GM19238 (cell line): ENCODE measurements at regions not wholly inside any gene's neighbourhood (a gene's known extent, or its start where the extent isn't known, plus 50 kb on each side); places are given as distances from the start of the nearest gene placed in this dataset.
"Not testable (repeated sequence)": the region's sequence is repeated elsewhere in the genome, so short reads cannot be mapped to it uniquely, and the experiment has no call there.

Experiments
- DNase-seq: peaks from one replicate; pipeline ENCODE4 v3.0.0; 2011; ENCODE audit warnings: low spot score; ENCODE audit not compliant: insufficient read length

DNA sequence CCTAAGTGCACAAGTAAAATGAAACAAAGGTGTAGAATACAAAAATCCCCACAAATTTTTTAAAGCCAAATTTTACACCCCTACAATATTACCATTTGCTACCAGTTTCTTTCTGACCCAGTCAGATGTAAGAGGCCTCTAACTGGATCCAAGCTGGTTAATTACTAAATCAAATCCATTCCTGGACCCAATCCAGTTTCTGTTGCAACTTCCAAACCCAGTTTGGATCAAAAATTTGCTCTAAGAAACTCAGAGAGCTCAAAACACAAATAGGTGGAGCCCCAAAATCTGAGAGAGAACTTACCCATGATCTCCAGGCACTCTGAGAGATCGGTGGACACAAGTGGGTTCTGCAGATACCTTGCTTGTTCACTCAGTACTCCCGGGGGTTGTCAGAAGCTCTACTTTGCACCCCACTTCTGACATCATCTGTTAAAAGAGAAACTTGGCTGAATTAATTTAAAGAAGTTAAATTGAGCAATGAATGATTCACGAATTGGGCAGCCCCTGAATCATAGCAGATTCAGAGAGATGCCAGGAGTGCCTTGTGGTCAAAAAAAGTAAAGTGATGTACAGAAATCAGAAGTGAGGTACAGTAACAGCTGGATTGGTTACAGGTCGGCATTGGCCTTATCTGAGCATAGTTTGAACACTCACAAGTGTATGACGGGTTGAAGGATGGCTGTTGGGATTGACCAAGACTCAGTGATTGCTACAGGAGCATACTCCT, 448.0 kb downstream of the KCNT2 start:
- no peak for DNase-seq

DNA sequence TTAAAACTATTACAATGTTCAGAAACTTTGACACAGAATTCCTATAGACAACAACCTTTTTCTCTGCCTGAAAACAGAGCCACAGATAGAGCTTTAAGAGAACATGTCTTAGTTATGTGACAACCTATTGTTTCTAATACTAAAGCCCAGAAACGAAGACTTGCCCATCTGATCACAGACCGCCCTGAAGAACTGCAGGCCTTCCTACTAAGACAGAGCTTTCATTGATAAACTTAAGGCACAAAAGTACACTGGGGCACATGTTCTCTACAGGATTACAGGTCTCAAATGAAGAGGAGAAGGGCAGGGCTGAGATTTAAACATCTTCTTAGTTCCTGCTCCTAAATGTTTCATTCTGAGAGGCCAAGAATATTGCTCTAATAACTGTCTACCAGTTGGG, 452.7 kb downstream of the KCNT2 start:
- DNase-seq, result no peak

DNA sequence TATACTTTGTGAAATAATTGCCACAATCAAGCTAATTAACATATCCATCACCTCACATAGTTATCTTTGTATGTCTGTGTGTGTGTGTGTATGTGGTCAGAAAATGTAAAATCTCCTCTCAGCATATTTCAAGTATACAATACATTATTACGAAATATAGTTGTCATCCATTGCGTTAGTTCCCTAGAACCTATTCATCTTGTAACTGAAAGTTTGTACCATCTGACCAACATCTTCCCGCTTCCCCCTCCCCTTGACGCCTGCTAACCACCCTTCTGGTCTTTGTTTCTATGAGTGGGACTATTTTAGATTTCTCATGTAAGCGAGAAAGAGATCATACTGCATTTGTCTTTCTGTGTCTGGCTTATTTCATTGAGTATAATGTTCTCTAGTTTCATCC, 455.3 kb downstream of the KCNT2 start:
- no peak for DNase-seq

DNA sequence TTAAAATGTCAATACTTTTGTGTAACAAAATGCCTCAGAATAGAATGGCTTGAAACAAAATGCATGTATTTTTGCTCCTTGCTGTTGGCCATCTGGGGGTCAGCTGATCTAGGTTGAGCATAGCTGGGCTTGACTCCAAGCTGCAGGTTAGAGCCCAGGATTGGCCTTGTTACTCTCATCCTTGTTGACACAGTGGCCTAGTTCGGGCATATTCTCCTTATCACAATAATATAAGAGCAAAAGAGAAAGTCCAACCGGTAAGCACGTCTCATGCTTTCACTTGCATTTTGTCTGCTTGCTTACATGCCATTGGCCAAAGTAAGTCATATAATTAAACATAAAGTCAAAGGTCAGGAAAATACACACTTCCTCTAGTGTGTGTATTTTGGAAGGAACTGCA, 456.2 kb downstream of the KCNT2 start:
- DNase-seq, result no peak

DNA sequence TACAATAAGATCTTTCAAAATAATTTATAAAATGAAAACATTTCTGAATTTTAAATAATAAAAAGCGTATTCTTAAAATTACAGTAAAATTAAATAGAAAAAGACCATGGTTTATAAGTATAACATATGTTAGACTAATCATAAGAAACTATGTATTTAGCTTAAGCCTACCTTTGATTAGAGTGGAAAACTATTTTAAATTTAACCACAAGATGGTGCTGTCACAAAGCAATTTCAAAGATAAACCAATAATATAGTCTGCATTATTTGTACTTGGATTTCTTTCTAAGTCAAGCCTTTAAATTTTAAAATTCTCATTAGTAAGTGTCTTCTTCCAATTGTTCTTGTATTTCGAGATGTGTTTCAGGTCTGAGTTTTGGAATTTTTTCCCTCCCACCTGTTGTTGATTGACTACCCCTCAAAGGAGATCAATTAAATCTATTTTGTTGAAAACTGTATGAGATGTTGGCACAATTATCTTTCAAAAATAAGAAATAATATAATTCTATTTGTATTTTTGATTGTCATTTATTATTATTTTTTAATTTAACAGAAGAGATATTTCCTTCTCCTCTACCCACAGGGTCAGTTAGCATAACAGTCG, 459.8 kb downstream of the KCNT2 start:
- DNase-seq, result no peak

DNA sequence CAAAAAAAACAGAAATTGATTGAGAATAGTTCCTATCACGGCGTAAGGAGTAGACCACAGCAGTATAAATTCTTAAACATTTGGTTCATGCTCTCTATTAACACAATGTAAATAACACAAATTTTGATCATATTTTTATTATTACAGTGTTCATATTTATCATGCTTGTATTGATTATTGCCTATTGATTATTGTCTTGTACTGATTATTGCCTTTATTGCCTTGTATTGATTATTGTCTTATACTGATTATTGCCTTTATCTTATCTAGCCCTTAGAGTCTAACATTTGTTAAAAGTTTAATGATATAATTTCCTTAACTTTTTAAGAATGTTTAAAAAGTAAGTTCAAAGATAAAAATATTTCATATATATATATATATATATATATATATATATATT, 460.7 kb downstream of the KCNT2 start:
- DNase-seq, result no peak

DNA sequence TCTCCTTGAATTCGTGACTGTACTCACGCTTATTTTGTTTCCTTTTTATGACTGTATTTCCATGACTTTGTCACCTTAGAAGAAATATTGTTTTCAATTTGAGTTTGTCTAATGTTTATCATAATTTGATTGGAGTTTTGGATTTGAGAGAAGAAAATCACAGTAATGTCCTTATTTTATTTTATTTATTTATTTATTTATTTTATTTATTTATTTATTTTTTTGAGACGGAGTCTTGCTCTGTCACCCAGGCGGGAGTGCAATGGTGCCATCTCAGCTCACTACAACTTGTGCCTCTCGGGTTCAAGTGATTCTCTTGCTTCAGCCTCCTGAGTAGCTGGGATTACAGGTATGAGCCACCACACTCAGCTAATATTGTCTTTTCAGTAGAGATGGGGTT, 463.1 kb downstream of the KCNT2 start:
- DNase-seq, result not testable (repeated sequence)

DNA sequence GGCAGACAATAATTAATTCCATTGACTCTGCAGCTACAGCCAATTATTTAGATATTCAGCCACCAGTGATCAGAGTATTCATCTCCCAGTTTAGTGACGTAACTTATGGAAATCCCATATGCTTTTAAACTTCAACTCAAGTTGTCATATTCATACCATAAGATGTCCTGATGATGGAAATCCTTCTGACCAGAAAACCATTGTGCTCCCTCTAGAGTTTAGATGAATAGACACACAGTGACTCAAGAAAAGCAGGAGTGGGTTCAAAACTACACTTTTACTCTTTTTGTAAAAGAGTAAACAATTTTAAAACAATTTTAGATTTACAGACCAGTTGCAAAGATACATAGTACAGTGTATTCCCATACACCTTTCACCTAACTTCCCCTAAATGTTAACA, 463.7 kb downstream of the KCNT2 start:
- no peak for DNase-seq

DNA sequence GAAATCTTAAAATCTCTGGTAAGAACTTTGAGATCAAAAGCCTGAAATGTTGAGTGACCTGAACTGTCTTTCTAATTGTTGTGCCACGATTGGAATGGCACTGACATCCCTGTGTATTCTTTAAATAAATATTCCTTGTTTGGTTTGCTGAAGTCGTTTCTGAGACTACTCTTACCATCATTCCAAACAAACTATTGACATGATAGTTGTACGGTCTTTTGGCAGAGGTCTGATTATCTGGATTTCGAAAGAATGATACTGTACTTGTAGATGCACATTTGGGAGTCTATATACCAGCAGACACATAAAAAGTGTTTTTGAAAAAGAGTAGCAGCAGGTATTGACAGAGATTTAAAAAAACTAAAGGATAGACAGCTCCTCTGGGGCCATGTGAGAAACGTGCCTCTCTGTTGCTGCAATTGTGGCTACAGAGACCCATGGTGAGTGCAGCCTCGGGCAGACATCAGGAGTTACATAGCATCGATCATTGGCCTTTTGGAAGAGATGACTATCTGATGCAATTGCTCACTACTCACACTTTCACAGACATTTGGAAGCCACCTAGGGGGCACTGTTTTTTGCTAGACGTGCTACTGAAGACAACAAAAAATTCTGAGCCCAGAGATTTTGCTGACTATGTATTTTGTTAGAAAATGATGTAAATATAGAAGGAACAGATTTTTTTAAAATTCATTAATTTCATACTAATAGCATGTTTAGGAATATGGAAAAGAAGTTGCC, 464.5 kb downstream of the KCNT2 start:
- DNase-seq, result no peak

DNA sequence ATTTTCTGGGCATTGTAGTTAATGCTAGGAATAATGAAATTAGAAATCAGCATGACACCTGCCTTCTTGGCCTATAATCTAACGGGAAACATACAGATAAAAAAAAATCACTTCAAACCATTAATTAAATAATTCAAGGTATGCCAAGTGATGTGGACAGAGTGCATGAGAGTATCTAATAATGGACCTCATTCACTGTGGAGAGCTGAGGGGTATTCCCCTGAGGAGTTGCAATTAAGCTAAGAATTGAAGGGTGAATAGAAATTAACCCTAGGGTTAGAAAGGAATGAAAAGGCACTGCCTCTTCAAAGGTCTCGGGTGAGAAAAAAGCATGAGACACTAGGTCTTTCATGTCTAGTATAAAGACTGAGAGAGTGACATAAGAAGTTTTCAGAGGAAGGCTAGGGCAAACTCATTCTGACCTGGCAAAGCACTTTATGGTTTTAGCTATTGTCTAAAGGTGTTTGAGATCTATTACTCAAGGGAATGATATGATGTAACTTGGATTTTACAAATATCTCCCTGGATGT, 466.1 kb downstream of the KCNT2 start:
- DNase-seq, result no peak

DNA sequence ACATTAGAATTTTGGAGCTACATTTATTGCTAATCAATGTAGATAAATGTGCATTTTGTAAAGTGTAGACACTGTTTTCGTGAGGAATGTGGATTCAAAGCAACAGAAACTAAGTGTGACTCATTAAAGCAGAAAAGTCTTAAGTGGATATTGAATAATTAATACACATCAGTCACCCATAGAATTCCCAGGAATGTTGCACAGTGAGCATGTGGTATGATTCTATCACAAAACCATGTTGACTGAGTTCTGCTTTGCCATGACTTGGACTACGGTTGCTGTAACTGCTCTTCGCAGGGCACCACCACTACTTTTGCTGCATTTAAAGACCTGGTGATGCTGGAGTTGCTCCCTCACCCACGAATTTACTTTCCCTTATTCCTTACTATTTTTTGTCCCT, 471.8 kb downstream of the KCNT2 start:
- DNase-seq, result no peak

DNA sequence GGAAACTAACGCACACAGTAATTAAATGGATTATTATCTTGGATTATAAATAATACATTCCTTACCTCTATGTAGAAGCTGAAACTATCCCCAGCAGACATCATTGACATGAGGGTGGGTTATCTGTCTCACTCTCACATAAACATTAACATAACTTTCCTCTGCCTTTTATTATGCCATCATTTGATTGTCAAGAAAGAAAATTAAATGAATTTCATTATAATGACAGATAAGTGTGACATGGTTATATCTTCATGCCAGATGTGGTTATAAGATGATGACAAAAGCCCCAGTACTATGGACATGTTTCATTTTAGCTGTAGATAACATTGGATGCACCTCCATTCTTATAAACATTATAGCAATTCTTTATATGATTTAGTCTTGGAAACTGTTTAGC, 476.5 kb downstream of the KCNT2 start:
- DNase-seq, result no peak

DNA sequence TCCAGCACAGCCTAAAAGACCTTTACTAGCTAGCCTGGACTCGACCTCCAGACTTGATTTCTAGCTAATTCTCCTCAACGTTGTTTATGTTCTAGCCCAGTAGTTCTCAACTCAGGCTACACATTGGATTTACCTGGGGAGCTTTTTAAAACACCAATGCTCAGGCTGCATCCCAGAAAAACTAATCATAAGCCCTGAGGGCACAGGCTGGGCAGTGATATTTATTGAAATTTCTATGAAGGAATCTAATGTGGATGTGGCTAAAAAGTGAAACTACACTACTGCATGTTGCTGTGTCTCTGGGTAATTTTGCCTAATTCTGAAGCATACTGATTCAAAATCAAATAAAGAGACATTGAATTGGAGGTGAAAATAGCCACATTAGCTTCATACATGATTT, 479.4 kb downstream of the KCNT2 start:
- no peak for DNase-seq

DNA sequence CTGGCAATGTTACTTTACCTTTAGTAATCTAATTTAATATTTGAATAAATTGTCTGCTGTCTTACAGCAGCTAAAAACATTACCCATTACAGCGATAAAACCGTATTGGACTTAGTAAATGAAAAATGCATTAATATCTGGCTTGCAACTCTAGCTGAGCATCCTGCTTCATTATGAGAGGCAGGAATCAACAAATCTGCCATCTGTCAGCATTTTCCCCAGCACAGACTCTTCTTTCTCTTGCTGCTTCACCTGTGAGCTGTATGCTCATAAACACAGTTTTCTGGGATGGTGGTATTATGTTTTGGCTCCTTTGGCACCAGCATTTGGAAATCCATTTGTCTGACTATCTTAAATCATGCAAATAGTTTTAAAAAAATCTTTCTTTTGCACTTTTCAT, 487.1 kb downstream of the KCNT2 start:
- DNase-seq, result no peak

DNA sequence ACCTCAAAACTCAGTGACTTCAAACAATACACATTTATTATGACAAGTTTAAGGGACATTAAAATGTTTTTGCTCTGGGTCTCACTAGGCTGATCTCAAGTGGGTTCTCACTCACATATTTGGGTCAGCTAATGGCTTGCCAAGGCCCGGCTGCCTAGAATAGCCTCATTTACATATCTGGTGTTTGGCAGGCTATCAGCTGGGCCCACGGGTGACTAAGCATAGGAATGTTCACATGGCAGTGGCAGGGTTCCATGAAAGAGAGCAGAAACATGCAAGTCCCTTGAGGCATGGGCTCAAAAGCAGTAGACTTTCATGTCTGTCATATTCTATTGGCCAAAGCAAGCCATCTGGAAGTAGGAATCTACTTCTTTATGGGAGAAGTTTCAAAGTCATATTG, 492.6 kb downstream of the KCNT2 start:
- DNase-seq, result no peak

DNA sequence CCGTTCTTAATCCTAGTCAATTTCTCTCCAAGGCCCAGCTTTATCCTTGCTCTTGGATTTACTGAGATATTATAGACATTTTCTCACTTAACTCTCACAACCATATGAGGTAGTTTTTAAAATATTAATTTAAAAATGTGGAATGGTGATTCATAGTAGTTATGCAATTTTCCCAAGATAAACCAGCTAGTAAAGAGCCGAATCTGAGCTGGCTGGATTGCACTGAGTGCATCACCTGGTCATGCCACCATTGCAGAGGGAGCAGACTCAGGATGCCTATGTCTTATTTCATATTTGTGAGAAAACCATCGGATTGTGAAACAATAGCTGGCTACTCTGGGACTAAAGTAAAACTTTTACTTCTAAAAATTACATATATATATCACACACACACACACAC, 494.0 kb downstream of the KCNT2 start:
- no peak for DNase-seq

DNA sequence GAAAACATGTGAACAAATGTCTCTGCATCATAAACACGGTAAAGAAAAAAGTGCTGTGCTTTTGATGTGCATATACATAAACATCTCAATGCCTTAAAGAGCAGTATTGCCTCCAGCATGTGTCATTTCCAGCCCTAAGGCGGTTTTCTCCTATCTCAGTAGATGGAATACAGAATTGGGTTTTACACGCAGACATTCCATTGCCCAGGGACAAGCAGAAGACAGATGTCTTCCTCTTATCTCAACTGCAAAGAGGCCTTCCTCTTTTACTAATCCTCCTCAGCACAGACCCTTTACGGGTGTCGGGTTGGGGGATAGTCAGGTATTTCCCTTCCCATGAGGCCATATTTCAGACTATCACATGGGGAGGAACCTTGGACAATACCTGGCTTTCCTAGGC, 499.2 kb downstream of the KCNT2 start:
- DNase-seq, result not testable (repeated sequence)

DNA sequence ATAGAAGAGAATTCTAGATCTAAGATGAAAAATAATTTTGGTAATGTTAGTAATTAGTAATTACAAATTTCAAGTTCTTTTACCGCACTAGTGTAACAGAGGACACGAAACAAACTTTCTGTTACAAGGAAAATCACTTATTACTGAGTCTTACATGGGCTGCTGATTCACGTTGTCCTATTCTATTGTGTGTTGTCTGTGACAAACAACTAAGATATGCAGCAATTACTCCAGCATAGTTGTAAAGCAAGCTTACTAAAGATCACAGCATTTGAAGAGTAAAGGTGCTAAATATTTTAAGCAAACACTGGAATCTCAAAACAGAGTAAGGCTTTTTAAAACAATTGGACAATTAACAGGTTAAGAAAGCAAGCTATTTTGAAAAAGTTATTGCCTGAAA, 502.3 kb downstream of the KCNT2 start:
- no peak for DNase-seq

DNA sequence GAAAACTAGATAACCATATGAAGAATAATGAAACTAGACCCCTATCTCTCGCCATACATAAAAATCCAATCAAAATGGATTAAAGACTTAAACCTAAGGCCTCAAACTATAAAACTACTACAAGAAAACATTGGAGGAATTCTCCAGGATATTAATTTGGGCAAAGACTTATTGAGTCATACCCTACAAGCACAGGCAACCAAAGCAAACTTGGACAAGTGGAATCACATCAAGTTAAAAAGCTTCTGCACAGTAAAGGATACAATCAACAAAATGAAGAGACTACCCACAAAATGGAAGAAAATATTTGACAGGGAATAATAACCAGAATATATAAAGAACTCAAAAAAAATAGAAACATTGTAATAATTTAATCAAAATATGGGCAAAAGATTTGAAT, 505.4 kb downstream of the KCNT2 start:
- DNase-seq, result no peak

DNA sequence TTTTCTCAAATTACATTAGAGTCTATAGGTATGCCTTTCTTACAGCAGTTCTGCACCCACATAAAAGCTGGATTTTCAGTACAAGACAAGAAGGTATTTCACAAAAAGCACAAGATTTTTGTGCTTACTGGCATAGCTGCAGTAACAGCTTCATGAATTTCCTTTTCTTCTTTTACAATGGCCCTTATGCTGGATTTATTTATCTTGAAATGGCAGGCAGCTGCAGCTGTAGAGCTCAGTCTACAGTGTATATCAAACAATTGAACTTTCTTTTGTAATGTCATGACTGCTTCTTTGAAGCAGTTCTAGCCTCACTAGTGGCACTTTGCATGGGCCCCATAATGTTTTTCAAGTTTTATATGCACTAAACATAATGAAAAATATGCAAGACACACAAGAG, 510.2 kb downstream of the KCNT2 start:
- no peak for DNase-seq

DNA sequence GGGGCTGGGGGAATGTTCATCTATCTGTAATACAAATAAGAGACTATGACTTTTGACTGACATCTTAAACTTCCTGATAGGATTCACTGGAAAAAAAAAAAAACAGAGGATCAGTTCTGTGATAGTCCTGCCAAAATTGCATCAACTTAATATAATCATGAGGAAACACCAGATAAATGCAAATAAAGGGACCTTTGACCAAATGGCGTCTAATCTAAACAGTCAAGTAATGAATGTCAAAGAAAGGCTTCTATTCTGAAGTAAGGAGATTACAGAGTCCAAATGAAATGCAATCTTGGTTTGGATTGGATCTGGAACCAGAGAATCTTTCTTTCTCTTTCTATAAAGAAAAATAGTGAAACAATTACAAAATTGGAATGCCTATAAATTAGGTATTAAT, 513.4 kb downstream of the KCNT2 start:
- DNase-seq, result no peak

DNA sequence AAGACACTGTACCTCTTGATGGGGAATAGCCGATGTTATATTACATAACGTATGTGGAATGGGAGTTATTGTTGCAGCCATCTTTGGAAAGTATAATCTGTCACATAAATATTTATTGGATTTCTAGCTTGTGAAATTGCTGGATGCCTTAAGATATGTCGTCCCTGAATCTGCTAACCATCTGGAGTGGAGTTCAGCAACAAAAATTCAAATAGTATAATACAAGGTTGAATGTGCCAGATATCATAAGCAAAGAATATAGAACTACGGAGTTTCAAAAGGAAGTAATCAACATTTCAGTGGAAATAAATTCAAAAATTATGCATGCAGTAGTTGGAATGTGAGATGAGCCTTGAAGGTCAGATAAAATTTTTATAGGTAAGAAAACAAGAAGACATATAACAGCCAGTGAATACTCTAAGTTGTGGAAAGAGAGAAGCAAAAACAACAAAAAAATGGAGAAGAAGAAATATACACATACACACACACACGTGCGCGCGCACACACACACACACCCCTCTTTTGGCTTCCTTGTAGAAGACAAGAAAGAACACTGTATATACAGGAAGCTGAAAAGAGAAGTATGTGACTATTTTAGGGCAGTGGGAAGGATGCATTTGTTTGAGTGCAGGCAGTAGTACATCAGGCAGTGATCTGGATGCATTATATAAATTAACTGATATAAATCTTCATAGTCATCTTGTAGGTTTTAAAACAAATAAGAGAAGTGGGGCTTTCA, 516.7 kb downstream of the KCNT2 start:
- no peak for DNase-seq
